Muscle of leg (tissue), 3 donors: ENCODE measurements at regions not wholly inside any gene's neighbourhood (a gene's known extent, or its start where the extent isn't known, plus 50 kb on each side); places are given as distances from the start of the nearest gene placed in this dataset.

Source experiments
- DNase-seq: peaks from one replicate; pipeline ENCODE4 v3.0.0; 2013
- H3K27ac ChIP-seq: one replicate; pipeline ENCODE4 v1.5.1; 2013; ENCODE audit warnings: mild to moderate bottlenecking, low read length, control low read depth
- H3K27me3 ChIP-seq: one replicate; pipeline ENCODE4 v1.6.1; 2013; ENCODE audit warnings: low read length; ENCODE audit not compliant: control insufficient read depth, insufficient read depth
- H3K36me3 ChIP-seq: one replicate; pipeline ENCODE4 v1.6.1; 2013; ENCODE audit warnings: low read length; ENCODE audit not compliant: control insufficient read depth, insufficient read depth
- H3K4me1 ChIP-seq: one replicate; pipeline ENCODE4 v1.6.1; 2013; ENCODE audit warnings: low read length; ENCODE audit not compliant: control insufficient read depth, insufficient read depth
- H3K4me3 ChIP-seq: one replicate; pipeline ENCODE4 v1.5.1; 2013; ENCODE audit warnings: low read length, control low read depth
- H3K9me3 ChIP-seq: replicated peaks from 2 replicates; pipeline ENCODE4 v1.6.1; 2013; ENCODE audit warnings: low read depth, low read length; ENCODE audit not compliant: control insufficient read depth
- WGBS: methylation state at CpG from one replicate; pipeline ENCODE4 v1.1.5; 2013; ENCODE audit warnings: missing lambda C conversion rate; ENCODE audit not compliant: insufficient coverage; 5-methylcytosine and 5-hydroxymethylcytosine counted together

DNA sequence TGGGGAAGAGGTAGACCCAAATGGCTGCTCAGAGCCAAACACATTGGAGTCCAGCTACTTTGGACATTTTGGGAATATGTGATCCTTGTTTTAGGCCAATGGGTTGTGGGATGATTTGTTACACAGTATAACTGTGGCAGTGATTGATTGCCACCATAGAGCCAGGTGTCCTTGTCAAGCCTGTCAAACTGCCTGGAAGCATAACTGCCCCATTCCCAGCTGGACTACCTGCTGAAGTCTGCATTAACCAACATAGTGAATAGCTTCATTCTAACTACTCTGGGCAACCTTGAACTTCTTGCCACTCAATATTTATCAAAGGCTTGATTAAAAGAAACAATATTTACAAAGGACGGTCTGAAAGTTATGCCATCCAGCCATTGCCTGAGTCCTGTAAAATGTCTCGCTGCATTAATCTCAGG lies 164.7 kb downstream of the LINC00237 start:
- H3K4me3 ChIP-seq: no peak overlapping the region
- peaks cover 2% of the 10 kb centered on the region for H3K9me3 ChIP-seq
- H3K27ac ChIP-seq: no peak overlapping the region
- H3K27me3 ChIP-seq: no peaks in the 10 kb centered on the region
- 100% methylated on average over 2 of the region's 2 CpGs for WGBS
- DNase-seq: no peak
- no peaks in the 10 kb centered on the region for H3K36me3 ChIP-seq
- H3K4me1 ChIP-seq: no peaks in the 10 kb centered on the region

DNA sequence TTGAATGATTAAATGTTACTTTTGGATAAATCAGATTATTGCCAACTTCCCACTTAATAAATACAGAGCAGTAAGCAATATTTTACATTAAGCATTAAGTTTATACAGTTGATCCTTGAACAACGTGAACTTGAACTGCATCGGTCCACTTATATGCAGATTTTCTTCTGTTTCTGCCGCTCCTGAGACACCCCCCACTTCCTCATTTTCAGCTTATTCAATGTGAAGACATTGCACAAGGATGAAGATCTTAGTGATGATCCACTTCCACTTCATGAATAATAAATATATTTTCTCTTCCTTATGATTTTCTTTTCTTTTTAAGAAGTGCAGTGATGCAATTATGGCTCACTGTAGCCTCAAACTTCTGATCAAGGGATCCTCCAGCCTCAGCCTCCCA lies 167.2 kb downstream of the LINC00237 start:
- WGBS: 87% methylated on average over 3 of the region's 3 CpGs
- Histone ChIP-seq H3K4me3 (no peak overlapping the region), H3K27ac (no peak overlapping the region), H3K4me1 (no peaks in the 10 kb centered on the region), H3K27me3 (no peaks in the 10 kb centered on the region), H3K9me3 (no peaks in the 10 kb centered on the region), H3K36me3 (no peaks in the 10 kb centered on the region)
- DNase-seq: no peak

DNA sequence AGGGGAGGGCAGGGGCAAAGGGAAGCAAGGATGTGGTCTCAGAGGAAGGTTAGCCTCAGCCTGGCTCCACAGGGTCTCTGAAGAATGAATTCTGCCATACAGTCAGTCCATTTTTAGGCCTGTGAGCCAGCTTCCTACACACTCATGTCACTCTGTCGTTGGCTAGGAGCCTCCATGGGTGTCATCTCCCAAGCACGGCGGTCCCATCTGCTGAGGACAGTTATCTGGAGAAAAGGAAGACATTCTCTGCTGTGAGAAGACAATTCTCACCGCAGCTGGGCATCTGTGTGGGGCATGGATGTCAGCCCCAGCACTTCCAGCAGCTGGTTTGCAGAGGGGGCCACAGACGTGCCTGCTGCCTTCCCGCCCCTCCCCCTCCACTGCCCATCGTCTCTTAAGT lies 167.6 kb downstream of the LINC00237 start:
- Histone ChIP-seq H3K4me3 (no peak overlapping the region), H3K27ac (no peak overlapping the region), H3K27me3 (no peaks in the 10 kb centered on the region), H3K9me3 (no peaks in the 10 kb centered on the region), H3K36me3 (no peaks in the 10 kb centered on the region), H3K4me1 (no peaks in the 10 kb centered on the region)
- no CpG with 5 or more reads among the region's 7 CpGs for WGBS
- no peak for DNase-seq

DNA sequence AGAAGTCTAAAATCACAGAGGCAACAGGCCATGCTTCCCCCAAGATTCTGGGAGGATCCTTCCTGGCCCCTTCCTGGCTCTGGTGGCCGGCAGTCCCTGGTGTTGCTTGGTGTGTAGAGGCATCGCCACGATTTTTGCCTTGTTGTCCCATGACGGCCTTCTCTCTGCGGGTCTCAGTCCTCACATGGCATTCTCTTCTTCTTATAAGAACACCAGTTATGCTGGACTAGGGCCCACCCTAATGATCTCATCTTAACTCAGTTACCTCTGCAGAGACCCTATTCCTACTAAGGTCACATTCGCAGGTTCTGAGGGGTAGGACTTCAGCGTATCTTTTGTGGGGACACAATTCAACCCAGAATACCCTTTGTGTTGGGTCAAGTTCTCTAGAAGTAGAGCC lies 168.0 kb downstream of the LINC00237 start:
- WGBS: 77% methylated on average over 5 of the region's 7 CpGs

DNA sequence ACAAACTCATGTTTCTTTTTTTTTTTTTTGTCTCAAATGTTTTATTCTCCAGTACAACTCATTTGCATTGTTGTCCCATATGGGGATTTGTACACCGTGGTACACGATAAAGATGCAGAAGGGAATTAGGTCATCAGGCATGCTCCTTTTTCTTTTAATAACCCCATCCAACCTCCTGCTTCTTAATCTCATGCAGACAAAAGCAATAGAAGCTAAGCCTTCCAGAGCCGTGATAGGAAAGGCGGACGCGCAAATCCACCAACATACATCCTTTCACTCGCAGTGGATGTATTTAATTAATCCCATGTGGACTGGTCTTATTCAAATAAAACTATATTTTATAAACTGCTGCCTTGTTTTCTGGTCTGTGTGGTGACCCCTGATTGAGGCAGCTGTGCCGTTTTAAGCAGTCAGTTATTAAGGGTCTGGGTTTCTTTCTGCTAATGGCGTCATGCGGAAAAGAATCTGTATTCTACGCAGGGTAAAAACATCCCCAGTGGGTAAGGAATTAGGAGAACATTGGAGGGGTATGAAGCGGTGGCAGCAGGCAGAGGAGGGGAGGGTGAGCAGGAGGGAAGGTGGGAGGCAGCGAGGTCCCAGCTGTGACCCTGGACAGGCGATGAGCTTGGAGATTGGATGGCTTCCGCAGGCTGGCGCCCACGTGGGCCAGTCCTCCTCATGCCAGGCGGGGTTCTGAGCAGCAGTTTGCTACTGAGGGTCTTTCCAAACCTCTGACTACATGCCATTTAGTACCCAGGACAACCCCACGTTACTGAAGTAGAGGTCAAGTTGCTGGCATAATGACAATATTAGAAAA lies 172.8 kb downstream of the LINC00237 start:
- WGBS: 53% methylated on average over 7 of the region's 19 CpGs
- peaks cover 2% of the 10 kb centered on the region for H3K27me3 ChIP-seq
- H3K4me3 ChIP-seq: no peak overlapping the region
- no peak overlapping the region for H3K27ac ChIP-seq
- no peaks in the 10 kb centered on the region for H3K9me3 ChIP-seq
- no peaks in the 10 kb centered on the region for H3K36me3 ChIP-seq
- no peak for DNase-seq
- no peaks in the 10 kb centered on the region for H3K4me1 ChIP-seq

More for the DNA sequence above, 168.0 kb downstream of the LINC00237 start:
- Histone ChIP-seq H3K9me3 (no peaks in the 10 kb centered on the region), H3K4me3 (no peak overlapping the region), H3K27ac (no peak overlapping the region), H3K27me3 (no peaks in the 10 kb centered on the region), H3K36me3 (no peaks in the 10 kb centered on the region), H3K4me1 (no peaks in the 10 kb centered on the region)
- no peak for DNase-seq

DNA sequence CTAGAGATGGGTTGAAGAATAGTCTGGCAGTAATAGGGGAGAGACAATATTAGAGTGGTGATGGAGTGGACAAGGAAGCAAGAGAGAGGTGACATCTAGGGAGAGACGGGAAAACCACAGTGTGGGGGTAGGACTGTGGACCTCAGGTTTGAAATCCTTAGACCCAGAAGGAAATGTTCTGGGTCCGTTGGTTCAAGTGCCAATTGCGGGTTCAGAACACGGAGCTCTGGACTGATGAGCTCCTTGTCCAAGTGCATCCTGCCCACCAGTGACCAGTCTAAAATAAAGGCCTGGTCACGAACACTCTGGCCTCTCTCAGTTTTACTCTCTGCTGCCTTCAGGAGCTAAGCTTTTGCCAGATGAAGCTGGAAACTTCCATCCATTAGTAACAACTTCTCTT lies 174.0 kb downstream of the LINC00237 start:
- Histone ChIP-seq H3K27ac (no peak overlapping the region), H3K4me1 (no peaks in the 10 kb centered on the region), H3K36me3 (no peaks in the 10 kb centered on the region), H3K4me3 (no peak overlapping the region), H3K9me3 (no peaks in the 10 kb centered on the region), H3K27me3 (peaks cover 2% of the 10 kb centered on the region)
- WGBS: 81% methylated on average over 4 of the region's 5 CpGs
- DNase-seq: no peak

DNA sequence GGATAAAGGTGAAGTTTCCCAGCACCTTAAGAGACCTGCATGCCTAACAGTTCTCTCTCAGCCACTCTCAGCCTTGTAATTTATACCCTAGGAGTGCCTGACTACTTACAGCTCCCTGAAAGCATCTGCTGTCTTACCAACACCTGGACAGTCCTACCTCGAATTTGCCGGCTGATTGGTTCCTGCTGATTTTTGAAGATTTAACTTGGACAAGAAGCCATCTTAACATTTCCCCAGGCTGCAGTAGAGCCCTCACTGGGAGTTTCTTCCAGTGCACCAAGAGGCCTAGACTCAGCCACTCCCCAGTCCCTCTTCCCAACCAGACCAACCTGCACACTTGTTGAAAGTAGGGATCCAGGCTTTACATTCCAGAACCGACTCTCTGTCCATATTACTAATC lies 174.5 kb downstream of the LINC00237 start:
- H3K4me3 ChIP-seq: no peak overlapping the region
- no peaks in the 10 kb centered on the region for H3K36me3 ChIP-seq
- WGBS: 94% methylated on average over 3 of the region's 3 CpGs
- no peaks in the 10 kb centered on the region for H3K9me3 ChIP-seq
- no peak overlapping the region for H3K27ac ChIP-seq
- H3K27me3 ChIP-seq: peaks cover 2% of the 10 kb centered on the region
- DNase-seq: no peak
- H3K4me1 ChIP-seq: no peaks in the 10 kb centered on the region

DNA sequence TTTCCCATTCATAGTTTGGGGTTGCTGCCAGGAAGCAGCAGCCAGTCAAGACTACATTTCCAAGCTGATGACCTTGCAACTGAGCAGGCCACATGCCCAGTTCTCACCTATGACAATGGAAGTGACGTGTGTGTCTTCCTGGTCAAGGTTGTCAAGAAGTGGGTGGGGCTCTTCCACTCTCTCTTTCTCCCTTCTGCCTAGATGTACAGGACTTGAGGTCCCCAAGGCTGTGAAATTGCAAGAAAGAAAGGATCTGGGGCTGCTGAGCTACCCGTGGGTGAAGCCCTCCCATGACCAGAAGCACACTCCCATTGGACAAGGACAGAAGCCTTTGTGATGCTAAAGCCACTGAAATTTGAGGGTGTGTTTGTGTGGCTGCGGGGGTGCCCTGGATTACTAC lies 175.1 kb downstream of the LINC00237 start:
- H3K9me3 ChIP-seq: no peaks in the 10 kb centered on the region
- no peaks in the 10 kb centered on the region for H3K36me3 ChIP-seq
- H3K4me1 ChIP-seq: no peaks in the 10 kb centered on the region
- peaks cover 2% of the 10 kb centered on the region for H3K27me3 ChIP-seq
- no CpG with 5 or more reads among the region's 3 CpGs for WGBS
- no peak overlapping the region for H3K4me3 ChIP-seq
- DNase-seq: no peak
- no peak overlapping the region for H3K27ac ChIP-seq

DNA sequence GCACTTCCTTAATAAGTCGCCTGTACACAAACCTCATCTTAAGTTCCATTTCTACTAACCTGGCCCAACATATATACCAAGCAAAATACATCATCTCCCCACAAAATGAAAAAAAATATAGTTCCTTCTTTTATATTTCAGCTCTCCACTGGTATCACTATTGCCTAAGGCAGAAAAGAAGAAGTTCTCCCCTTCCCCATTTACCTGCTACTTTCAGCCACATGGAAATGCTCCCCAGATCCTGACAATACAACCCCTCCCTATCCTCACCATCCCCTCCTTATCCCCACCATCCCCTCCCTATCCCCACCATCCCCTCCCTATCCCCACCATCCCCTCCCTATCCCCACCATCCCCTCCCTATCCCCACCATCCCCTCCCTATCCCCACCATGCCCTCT lies 175.7 kb downstream of the LINC00237 start:
- DNase-seq: no peak
- H3K4me1 ChIP-seq: no peaks in the 10 kb centered on the region
- no peak overlapping the region for H3K4me3 ChIP-seq
- 70% methylated on average over 1 of the region's 1 CpG for WGBS
- no peaks in the 10 kb centered on the region for H3K36me3 ChIP-seq
- no peaks in the 10 kb centered on the region for H3K9me3 ChIP-seq
- peaks cover 2% of the 10 kb centered on the region for H3K27me3 ChIP-seq
- H3K27ac ChIP-seq: no peak overlapping the region

DNA sequence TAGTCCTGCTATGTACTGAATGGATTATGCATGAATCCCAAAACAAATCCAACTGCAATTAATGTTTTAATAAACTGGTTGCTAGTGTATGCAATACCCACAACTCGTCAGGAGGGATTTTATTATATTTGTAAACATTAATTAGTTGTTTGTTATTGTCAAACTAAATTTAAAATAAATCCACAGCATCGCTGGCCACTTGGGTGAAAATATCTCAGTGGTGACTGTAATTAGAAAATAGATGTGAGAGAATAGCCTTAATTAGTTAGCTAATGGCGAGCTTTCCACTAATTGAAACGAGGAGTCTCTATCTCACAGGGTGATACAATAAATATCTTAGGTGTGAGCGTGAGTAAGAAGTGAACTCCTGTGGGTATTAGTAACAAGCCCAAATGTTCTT lies 176.8 kb downstream of the LINC00237 start:
- no peaks in the 10 kb centered on the region for H3K36me3 ChIP-seq
- no CpG with 5 or more reads among the region's 5 CpGs for WGBS
- H3K4me3 ChIP-seq: no peak overlapping the region
- no peaks in the 10 kb centered on the region for H3K9me3 ChIP-seq
- H3K27me3 ChIP-seq: peaks cover 2% of the 10 kb centered on the region
- no peaks in the 10 kb centered on the region for H3K4me1 ChIP-seq
- H3K27ac ChIP-seq: no peak overlapping the region
- DNase-seq: no peak
